SK-N-SH treated with all-trans-retinoic acid at 6 μM for 48 hours (cell line): ENCODE measurements at regions not wholly inside any gene's neighbourhood (a gene's known extent, or its start where the extent isn't known, plus 50 kb on each side); places are given as distances from the start of the nearest gene placed in this dataset.

Experiments
- ARNTL ChIP-seq: fragments of 450-650 bp; formaldehyde crosslinking; IDR thresholded peaks from 2 replicates; pipeline ENCODE4 v1.5.0; 2020; ENCODE audit warnings: low read depth, mild to moderate bottlenecking, moderate library complexity, borderline replicate concordance
- ESRRG ChIP-seq: fragments of 250-450 bp; sonication (Bioruptor Pico); IDR thresholded peaks from 2 replicates; pipeline ENCODE4 v1.6.1; 2021; ENCODE audit warnings: mild to moderate bottlenecking
- ISL1 ChIP-seq: fragments of 250-450 bp; sonication (Bioruptor Pico); IDR thresholded peaks from 2 replicates; pipeline ENCODE4 v2.1.2; 2022; ENCODE audit warnings: mild to moderate bottlenecking, moderate library complexity
- OSR1 ChIP-seq: fragments of 250-450 bp; sonication (Bioruptor Pico); IDR thresholded peaks from 2 replicates; pipeline ENCODE4 v1.8.0; 2022; ENCODE audit warnings: moderate library complexity, mild to moderate bottlenecking, inconsistent platforms
- PATZ1 ChIP-seq: fragments of 250-450 bp; sonication (Bioruptor Pico); IDR thresholded peaks from 2 replicates; pipeline ENCODE4 v1.8.0; 2020; ENCODE audit warnings: mild to moderate bottlenecking, moderate library complexity, borderline replicate concordance
- PPARA ChIP-seq: fragments of 250-450 bp; sonication (Bioruptor Pico); IDR thresholded peaks from 2 replicates; pipeline ENCODE4 v1.5.0; 2020; ENCODE audit warnings: mild to moderate bottlenecking, borderline replicate concordance
- TOX ChIP-seq: fragments of 250-450 bp; sonication (Bioruptor Pico); IDR thresholded peaks from 2 replicates; pipeline ENCODE4 v1.8.0; 2021; ENCODE audit warnings: mild to moderate bottlenecking, moderate library complexity, borderline replicate concordance
- TSHZ2 ChIP-seq: fragments of 250-450 bp; sonication (Bioruptor Pico); IDR thresholded peaks from 2 replicates; pipeline ENCODE4 v1.5.0; 2020; ENCODE audit warnings: mild to moderate bottlenecking, moderate library complexity
- ZFP3 ChIP-seq: fragments of 250-450 bp; sonication (Bioruptor Pico); IDR thresholded peaks from 2 replicates; pipeline ENCODE4 v1.5.0; 2020; ENCODE audit warnings: mild to moderate bottlenecking, moderate library complexity
- ZFP30 ChIP-seq: fragments of 450-650 bp; formaldehyde crosslinking; IDR thresholded peaks from 2 replicates; pipeline ENCODE4 v1.5.0; 2022; ENCODE audit warnings: mild to moderate bottlenecking, moderate library complexity
- ZNF70 ChIP-seq: fragments of 450-650 bp; formaldehyde crosslinking; IDR thresholded peaks from 2 replicates; pipeline ENCODE4 v1.5.0; 2020; ENCODE audit warnings: mild to moderate bottlenecking, moderate library complexity
- TF ChIP-seq, protein P1 (sequence below): fragments of 250-450 bp; sonication (Bioruptor Pico); IDR thresholded peaks from 2 replicates; pipeline ENCODE4 v1.5.1; 2020; ENCODE audit warnings: low read depth, mild to moderate bottlenecking, moderate library complexity
- TF ChIP-seq, protein P2 (sequence below): fragments of 250-450 bp; sonication (Bioruptor Pico); IDR thresholded peaks from 2 replicates; pipeline ENCODE4 v1.5.1; 2021; ENCODE audit warnings: mild to moderate bottlenecking, moderate library complexity

GRCh38 chr6:147106759-147107401 is 97.3 kb upstream of the STXBP5 start:
- TF ChIP-seq TSHZ2 (CRISPR knock-in tag) (no peak), ISL1 (CRISPR knock-in tag) (no peak), ESRRG (CRISPR knock-in tag) (no peak), ZFP3 (CRISPR knock-in tag) (no peak), TOX (CRISPR knock-in tag) (no peak), ARNTL (no peak), OSR1 (CRISPR knock-in tag) (no peak), ZNF70 (CRISPR knock-in tag) (no peak), ZFP30 (CRISPR knock-in tag) (no peak), PATZ1 (no peak), PPARA (no peak)
- TF ChIP-seq, protein P1, sequence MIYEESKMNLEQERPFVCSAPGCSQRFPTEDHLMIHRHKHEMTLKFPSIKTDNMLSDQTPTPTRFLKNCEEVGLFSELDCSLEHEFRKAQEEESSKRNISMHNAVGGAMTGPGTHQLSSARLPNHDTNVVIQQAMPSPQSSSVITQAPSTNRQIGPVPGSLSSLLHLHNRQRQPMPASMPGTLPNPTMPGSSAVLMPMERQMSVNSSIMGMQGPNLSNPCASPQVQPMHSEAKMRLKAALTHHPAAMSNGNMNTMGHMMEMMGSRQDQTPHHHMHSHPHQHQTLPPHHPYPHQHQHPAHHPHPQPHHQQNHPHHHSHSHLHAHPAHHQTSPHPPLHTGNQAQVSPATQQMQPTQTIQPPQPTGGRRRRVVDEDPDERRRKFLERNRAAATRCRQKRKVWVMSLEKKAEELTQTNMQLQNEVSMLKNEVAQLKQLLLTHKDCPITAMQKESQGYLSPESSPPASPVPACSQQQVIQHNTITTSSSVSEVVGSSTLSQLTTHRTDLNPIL (CRISPR knock-in tag): no peak
- TF ChIP-seq, protein P2, sequence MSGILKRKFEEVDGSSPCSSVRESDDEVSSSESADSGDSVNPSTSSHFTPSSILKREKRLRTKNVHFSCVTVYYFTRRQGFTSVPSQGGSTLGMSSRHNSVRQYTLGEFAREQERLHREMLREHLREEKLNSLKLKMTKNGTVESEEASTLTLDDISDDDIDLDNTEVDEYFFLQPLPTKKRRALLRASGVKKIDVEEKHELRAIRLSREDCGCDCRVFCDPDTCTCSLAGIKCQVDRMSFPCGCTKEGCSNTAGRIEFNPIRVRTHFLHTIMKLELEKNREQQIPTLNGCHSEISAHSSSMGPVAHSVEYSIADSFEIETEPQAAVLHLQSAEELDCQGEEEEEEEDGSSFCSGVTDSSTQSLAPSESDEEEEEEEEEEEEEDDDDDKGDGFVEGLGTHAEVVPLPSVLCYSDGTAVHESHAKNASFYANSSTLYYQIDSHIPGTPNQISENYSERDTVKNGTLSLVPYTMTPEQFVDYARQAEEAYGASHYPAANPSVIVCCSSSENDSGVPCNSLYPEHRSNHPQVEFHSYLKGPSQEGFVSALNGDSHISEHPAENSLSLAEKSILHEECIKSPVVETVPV (CRISPR knock-in tag): no peak
